ENCODE measurements at regions not wholly inside any gene's neighbourhood (a gene's known extent, or its start where the extent isn't known, plus 50 kb on each side); places are given as distances from the start of the nearest gene placed in this dataset.

DNA sequence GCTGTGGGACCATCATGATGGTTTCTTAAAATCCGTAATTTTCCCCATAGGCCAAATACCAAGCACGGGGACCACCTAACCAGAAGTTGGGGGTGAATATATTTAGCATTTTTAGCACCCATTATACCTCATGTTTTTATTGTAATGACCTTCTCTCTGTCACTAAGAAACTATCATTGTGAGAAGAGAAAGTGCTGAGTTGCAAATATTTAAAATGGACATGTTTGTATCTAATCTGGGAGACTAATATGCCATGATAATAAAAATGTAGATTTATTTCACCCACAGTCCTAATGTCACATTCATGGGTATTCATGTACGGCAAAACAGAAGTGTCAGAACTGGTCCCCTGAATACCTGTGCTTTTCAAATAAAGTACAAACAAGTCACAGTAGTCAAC lies 398.9 kb upstream of the NR2F2 start:
- DNase-seq (ENCODE audit: low read depth in 2 of 2), result no peak

DNA sequence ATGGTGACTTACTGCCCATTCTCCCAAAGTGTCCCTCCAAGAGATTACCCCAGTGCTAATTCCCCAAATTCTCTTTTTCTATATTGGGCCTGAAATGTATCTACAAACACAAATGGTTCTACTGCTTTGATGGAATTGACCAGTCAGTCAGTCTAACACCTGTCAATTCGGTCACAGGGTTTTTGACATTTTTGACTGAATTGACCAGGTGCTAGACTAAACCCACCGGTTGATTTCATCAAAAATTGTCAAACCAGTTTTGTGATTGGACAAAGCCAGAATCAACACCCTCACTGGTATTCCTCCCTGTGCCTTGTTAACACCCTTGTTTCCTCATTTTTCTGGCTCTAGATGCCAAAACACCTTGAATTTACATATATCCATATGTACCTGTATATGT lies 398.4 kb upstream of the NR2F2 start:
- DNase-seq (ENCODE audit: low read depth in 2 of 2), result no peak

DNA sequence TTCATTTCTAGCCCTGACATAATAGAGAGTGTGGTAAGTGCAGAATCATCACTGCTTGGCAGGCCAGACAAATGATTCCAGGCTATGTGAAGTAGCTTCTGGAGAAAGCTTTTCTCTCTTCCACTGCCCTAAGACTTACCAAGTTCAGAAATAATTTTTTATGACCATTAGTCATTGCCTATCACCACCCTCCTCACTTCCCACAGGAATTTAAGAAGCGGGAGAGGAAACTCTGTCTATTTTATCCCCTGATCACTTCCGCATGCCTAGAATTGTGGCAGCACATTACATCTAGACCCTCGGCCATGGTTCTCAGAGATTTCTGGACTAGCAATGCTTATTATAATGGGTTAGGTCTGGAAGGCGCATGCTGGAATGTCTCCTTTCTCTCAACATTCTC lies 397.8 kb upstream of the NR2F2 start:
- DNase-seq (ENCODE audit: low read depth in 2 of 2), result peak in 1 of 2 donors; percentile 57

DNA sequence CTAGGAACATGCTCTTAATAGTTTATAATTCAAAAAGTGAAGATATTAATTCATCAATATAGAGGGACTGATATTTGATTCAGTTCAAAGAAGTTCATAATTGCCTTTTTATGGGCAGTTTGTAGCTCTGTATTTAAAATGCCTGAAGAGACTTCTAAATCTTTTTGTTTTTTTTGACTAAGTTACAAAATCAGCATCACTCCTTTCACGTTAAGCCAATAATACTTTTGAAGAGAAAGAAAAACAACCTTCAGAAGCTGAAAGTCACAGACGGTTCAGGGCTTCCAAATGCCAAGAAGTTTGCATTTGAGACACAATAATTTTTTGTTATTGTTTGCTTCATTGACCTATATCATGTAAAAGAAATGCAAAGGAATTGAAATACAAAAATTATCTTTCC lies 394.6 kb upstream of the NR2F2 start:
- DNase-seq (ENCODE audit: low read depth in 2 of 2), result no peak

DNA sequence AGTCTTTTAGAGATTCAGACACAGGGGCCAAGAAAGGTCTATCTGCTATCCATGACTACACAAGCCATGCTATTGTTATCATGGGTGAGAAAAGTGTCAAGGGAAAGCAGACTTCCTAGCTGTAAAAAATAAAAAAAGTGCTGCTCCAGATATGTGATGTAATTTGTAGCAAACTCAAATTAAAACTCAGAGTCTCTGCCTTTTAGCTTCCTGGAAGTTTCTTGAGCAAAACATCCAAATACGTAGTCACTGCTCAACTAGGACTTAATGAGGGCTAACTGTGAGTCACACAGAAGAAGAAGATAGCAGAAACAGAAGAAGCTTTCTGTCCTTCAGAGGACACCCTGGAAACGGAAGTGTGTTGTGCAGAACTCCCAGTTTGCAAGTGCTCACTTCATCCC lies 393.4 kb upstream of the NR2F2 start:
- no peak for DNase-seq (ENCODE audit: low read depth in 2 of 2)

DNA sequence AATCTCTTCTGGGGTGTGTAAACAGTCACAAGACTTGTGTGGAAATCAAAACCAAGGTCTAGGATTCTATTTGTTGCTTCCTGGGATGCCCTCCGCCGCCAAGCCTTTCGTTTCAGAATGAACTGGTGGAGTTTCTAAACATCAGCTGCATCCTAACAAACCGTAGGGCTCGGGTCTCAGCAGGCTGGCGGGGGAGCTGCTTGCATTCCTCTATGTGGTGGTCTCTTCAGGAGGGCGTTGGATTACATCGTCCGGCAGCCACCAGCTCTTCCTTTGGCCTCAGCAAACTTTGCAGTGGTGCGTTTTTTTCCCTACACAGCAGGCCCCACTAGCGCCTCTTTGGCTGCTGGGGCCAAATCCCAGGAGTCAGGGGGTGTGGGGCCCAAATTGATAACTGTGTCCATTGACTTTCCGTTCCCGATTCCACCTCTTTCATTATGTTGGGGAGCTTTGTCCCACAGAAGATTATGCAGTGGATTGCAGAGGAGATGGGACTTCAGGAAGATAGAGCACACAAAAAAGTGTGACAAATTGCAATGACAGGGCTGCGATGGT lies 390.0 kb upstream of the NR2F2 start:
- no peak for DNase-seq (ENCODE audit: low read depth in 2 of 2)

DNA sequence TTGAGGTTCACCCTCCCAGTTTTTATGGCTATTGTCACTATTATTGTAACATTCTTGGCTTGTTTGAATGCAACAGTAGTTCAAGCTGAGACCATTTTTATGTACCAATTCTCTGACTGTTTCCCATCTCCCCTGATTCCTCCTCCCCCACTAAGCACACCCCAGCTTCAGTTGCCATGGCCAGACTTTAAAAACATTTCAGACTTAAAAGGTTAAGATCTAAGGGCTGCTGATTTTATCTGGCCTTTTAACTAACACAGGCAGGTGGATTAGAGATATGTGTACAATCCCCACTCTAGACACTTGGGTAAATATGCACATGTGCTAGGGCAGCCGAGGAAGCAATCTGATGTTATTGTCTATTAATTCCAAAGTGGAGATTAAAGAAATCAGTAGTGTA lies 386.3 kb upstream of the NR2F2 start:
- DNase-seq (ENCODE audit: low read depth in 2 of 2), result no peak

DNA sequence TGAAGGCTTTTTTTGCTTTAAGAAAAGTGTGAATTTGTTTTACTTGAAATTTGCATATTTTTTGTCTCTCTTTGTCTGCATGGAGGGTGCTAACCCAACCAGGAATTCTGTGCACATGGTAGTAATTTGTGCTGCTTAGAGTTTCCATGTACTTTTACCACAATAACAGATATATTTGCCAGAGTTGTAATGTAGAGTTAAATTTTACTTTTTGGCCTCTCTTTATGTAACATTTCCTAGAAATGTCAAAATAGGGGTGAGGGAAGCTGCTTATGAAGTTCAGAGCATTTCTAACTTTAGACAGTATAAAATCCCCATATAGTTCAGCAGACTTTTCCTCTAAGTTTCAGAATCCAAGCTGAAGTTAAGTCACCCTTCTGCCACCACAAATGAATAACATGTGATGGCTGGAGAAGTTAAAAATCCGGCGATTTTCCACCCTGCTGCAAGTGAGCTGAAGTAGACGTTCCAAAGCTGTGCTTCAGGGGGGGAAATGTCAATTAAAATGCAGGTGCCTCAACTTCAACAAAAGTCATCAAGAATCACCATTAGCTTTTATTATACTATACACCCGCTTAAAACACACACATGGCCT lies 385.7 kb upstream of the NR2F2 start:
- no peak for DNase-seq (ENCODE audit: low read depth in 2 of 2)

DNA sequence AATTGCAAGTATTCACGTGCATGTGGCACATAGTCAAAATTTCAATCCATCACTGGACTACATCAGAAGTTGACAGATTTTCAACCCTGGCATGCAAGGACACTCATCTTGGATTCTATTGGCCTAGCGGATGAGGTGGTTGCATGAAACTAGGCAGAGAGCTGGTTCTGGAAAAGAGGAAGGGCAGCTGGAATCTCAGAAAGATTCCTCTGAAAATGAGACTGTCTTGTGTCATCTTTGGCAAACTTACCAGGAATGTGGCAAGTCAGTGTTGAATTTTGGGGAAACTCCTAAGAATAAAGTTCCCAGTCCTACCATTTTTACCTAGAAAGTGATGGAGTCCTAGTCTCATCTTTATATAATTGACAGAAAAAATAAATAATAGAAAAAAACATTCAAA lies 384.3 kb upstream of the NR2F2 start:
- DNase-seq (ENCODE audit: low read depth in 2 of 2), result no peak

DNA sequence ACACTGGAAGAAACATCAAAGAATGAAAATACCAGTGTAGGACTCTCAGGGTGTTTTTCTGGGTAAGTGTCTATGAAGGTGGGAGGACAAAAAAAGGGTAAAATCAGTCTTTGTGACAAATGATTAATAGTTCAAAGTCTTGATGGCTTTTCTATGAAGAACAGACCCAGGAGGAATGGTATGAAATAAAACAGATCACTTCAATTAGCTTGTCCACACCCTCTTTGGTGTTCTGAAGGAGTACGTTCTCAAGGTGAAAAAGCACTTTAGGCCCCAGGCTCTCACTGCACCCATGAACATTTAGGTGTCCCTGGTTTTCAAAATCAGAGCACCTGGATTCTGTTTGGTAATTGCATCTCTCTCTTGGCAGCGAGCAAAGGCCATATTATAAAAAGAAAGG lies 383.6 kb upstream of the NR2F2 start:
- no peak for DNase-seq (ENCODE audit: low read depth in 2 of 2)

DNA sequence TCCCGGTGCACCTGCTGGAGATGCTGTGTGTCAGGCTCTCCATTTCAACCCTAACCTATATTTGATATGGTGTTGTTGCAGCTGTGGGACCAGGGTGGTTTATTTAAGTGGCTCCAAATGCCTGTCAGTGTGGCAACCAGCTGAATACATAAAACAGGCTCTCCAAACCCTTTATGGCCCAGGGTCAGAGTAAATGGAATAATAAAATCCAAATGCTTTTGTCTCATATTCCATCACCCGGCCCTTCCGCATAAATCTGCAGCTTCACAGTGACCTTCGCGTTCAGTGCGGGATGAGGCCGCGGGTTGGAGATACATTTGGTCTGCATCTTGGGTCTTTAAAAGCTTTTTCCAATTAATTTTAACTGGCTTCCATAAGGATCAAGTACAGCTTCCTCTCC lies 382.1 kb upstream of the NR2F2 start:
- no peak for DNase-seq (ENCODE audit: low read depth in 2 of 2)

DNA sequence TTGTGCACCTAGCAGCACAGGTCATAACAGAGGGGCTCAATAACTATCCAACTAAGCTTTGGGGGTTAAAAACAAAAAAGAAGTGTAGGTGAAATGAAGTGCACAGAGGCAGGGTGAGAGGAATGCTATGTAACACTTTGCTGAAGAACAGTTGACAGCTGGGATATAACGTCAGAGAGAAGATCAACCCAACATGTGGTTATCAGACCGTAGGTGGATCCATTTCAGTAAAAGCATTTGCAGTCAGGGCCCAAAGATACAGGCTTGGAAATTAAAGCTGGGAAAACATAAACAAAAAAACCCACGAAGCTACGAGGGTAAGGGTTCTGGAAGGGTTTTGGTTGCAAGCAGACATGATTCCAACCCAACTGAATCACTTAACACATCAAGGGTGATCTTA lies 377.5 kb upstream of the NR2F2 start:
- DNase-seq (ENCODE audit: low read depth in 2 of 2), result no peak

DNA sequence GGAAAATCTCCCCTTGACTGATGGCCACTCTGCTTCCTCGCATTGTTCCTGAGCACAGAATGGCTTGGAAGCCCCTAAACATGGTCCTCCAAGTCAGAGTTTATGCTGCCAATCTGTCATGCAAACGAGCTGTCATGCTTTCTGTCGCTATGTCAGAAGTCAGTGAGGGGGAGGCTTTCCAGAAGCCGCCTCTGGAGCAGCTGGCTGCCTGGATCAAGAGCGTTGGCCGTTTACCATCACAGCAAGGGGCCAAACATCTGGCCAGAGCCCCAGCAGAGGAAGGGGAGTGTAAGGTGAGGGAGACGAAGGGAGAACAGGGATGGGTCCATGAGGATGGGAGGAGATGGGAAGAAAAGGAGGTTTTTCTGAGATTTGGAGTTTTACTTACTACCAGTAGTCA lies 372.6 kb upstream of the NR2F2 start:
- no peak for DNase-seq (ENCODE audit: low read depth in 2 of 2)

DNA sequence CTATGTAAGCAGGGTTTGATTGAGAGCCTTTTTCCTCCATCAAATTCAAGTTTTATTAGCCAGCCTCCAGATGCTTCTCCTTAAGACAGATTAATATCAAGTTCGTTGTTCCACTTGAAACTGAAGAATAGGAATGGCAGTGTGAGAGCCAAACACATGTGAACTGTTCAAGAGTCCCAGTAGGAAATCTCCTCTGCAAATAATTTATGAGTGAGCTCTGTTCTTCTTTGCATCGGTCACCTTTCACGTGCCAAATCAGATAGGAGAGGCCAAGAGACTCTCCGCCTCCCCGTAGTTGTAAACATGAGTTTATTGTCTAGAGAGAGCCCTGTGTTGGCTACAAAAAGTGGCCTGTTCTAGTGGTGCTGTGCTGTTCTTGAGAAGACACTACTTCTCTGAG lies 372.1 kb upstream of the NR2F2 start:
- no peak for DNase-seq (ENCODE audit: low read depth in 2 of 2)

DNA sequence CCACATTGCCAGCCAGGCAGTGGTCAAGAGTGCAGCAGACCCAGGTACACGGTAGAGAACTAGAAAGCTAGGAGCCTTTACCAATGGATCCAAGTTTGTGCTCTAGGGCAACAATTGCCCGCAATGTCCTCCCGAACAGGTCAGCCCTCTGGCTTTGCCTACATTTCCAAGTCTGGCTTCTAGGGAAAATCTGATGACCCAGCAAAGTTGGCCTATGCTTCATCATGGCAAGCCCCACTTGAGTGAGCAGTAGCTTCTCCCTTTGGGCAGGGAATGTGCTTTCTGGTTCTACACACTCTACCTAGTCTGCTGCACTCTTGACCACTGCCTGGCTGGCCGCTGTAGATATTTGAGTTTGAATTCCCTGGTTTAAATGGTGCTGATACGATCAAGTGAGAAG lies 361.6 kb upstream of the NR2F2 start:
- no peak for DNase-seq (ENCODE audit: low read depth in 2 of 2)

DNA sequence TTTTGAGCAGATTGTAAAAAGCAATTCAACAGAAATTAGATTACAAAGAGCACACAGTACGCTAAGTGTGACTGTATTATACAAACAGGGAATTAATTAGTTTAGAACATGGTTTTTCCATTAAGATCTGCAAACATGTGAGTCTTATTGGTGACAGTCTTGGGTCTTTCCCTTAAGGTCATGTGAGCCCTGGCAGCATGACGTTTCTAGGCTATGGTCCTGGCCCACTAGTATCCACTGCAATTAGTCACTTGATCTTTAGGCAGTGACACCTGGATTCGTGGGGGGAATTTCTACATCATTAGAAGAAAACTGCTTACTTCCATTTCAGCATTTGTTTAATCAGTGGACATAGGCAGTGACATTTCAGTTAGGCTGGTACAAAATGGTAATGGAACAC lies 360.2 kb upstream of the NR2F2 start:
- DNase-seq (ENCODE audit: low read depth in 2 of 2), result no peak

DNA sequence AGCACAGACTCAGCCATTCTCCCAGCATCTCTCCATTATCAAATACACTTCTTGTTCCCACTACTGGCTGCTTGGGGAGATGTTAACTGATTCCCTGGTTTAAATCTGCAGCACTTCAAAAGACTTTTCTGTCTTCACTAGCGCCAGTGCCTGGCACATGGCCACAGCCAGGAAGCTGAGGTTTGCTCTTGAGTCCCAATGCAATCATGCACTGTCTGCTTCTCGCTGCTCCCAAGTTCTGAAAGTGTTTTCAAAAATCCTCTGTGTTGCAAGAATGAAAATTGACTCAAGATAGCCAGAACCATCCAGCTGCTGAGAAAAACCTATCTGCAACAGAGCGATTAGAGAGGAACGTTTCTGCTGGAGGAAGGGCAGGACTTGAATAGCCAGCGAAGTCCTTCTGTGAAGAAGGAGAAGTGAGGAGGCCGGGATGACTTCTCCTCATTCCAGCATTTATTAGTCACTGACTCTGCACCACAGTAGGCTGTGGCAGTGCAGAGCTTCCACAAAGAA lies 358.4 kb upstream of the NR2F2 start:
- no peak for DNase-seq (ENCODE audit: low read depth in 2 of 2)

DNA sequence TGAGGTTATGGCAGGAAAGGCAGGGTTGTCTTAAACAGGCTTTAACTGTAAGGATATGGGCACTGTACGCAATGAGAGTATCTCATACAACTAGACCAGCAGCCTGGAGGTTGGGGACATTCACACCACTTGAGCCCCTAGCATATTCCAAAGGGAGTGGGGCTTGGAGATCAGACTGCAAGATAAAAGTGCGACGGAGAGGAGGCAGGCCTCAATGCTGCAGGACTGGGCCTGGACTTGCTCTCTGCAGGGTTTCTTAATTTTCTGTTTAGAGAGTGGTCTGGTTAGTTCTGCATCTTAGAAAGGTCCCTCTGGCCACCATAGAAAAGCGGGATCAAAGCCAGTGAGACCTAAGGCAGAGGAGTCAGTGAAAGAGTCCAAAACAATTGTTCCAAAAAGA lies 357.7 kb upstream of the NR2F2 start:
- no peak for DNase-seq (ENCODE audit: low read depth in 2 of 2)

DNA sequence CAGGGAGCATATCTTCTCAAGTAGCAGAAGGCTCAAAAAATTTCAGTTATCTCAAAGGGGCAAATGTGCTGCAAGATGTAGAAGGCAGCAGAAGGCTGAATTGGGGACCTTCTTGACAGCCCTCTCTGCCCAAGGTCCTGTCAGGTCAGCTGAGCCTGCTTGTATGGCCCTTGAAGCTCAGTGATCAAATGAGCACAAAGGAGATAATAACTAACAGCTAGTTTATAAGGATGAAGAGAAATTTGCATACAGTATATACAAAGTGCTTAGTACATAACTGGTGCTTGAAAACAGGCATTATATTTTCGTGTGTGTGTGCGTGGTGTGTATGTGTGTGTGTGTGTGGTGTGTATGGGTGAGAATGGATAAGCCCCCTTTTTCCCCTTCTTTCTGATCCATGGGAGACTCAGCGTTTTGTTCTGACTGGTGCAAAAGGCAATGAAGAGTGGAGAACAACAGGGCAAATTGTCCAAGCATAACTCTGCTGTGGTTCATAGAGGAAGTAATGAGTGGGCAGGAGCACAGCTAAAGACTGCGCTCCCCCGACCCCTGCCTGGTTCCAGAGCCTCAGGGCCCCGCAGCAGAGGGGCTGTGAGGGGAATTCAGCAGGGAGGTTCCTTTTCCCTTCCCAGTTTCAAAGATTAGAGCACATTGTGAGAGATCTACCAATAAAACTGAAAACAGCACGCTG lies 356.8 kb upstream of the NR2F2 start:
- no peak for DNase-seq (ENCODE audit: low read depth in 2 of 2)

DNA sequence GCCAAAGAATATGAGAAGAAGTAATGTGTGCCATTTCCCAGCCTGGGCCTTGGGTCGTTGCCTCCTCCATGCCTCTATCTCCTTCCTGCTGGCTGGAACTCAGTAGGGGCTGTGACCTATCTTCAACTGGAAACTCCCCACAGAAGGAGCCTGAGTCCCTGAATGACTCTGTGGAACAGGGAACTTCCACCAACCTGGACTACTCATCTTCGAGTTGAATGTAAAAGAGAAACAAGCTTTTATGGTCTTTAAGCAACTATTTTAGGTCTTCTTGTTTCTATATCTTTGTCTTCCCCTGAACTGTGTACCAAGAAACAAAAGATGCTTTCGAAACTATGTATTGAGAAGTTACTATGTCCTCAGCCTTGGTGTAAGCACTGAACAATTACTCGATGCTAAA lies 355.3 kb upstream of the NR2F2 start:
- DNase-seq (ENCODE audit: low read depth in 2 of 2), result no peak

DNA sequence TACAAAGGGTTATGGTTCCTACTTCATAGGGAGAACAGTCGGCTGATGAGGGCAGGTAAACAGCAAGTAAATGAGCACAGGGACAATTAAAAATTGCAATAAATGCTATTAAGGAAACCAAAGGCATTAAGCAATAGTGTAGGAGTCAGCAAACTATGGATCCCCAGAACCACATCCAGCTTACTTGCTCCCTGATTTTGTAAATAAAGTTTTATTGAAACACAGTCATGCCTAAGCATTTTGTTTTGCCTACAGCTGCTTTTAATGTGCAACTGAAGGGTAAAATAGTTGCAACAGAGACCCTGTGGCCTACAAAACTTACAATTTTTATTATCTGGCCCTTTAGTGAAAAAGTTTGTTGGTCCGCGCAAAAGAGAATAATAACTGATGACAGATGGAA lies 351.2 kb upstream of the NR2F2 start:
- DNase-seq (ENCODE audit: low read depth in 2 of 2), result no peak

DNA sequence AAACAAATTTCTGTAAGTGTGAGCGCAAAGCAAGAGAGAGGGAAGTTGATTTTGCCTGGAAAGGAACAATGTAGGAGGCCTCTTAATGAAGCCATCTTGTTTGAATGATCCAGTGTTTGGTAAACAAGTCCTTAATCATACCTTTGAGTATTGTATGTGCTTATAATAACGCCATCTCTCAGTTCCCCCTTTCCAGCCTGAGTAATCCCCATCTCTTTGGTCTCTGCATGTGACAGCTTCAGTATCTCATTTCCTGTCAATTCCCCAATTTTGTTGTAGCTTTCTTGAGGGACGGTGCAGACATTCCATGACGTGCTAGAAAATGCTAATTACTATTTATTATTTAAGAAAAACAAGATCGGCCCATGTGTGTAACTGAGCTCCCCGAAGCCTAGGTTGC lies 349.3 kb upstream of the NR2F2 start:
- DNase-seq (ENCODE audit: low read depth in 2 of 2), result no peak

DNA sequence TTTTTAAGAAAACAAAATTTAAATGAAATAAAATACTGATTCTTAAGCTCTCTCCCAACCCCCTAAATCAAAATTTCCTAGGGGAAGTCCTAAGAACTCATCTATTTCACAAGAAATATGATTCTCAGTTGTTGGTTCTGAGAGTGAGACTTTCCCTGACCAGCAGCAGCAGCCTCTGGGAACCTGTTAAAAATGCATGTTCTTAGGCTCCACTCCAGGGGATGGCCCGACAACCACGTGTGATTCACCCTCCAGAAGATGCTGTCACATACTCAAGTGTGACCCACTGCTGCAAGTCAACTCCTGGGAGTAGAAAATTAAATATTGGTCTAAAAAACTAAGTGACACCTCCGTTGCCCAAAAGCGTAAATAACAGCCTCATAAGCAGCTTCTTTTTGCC lies 343.2 kb upstream of the NR2F2 start:
- no peak for DNase-seq (ENCODE audit: low read depth in 2 of 2)

Data from dermis microvascular lymphatic vessel endothelial cell (primary cell).